Limb (tissue), 2 donors: ENCODE measurements at regions not wholly inside any gene's neighbourhood (a gene's known extent, or its start where the extent isn't known, plus 50 kb on each side); places are given as distances from the start of the nearest gene placed in this dataset.

Experiments
- DNase-seq, 2 donors: peaks; one replicate each; pipeline ENCODE4 v3.0.0-alpha.2; 2016; ENCODE audit errors: extremely low spot score in 2 of 2

DNA sequence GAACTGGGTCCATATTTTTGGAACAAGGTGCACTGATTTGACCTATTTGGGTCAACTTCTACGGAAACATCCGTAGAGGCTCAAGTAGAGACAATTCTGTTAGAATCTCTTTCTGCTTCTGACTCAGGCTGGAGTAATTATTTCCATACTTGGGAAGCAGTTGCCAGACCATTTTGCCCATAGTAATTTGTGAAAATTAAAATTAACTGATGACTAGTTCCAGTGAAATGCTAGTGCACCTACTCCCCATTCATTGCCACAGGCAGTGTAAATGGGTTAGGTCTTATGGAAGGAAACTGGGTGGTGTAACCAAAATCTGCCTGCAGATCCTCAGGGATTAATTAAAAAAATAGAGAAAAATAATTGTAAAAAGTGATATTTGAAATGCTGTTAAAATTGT lies 201.1 kb downstream of the TENT4A start:
- no peak for DNase-seq

DNA sequence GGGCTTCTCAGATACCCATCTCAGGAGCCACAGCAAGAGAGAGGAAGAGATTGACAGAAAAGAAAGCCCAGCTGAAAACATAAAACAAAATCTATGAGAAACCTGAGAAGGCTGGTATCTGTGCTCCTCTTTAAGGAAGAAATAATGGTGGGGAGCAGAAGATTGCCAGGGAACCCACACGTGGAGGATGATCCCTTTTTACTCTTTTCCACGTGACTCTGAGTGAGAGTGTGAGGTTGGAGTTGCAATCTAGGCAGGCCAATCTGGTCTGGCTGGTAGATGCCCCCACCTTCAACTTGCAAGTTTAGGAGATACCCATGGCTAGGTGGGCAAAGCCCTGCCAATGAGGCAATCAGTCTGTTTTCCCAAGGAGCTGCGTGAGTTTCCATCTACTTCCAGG lies 202.3 kb downstream of the TENT4A start:
- no peak for DNase-seq

DNA sequence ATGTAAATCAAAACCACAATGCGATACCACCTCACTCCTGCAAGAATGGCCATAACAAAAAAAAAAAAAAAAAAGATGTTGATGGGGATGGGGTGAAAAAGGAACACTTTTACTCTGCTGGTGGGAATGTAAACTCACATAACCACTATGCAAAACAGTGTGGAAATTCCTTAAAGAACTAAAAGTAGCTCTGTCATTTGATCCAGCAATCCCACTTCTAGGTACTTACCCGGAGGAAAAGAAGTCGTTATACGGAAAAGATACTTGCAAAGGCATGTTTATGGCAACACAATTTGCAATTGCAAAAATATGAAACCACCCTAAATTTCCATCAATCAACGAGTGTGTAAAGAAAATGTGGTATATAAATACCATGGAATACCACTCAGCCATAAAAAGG lies 205.0 kb downstream of the TENT4A start:
- DNase-seq, result no peak

DNA sequence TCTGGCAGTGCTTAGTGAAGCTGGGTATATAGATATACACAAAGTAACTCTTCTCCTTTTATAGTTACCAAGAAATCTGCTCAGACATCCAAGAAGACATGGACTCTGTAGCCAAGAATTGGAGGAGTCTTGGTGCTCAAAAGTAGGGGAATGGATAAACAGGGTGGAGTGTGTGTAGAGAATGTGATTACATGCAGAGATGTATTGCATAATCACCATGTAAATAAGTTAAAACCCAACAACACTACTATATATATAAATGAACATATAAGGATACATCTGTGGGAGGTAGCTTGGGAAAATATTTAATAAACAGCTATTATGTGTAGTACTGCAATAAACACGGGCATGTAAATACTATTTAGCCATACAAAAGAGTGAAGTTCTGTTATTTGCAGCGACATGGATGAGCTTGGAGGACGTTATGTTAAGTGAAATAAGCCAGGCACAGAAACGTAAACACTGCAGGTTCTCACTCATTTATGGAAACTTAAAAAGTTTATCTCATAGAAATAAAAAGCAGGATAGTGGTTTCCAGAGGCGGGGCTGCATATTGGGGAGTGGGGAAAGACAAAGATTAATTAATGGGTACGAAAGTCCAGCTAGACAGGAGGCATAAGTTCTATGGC lies 207.5 kb downstream of the TENT4A start:
- DNase-seq, result no peak

DNA sequence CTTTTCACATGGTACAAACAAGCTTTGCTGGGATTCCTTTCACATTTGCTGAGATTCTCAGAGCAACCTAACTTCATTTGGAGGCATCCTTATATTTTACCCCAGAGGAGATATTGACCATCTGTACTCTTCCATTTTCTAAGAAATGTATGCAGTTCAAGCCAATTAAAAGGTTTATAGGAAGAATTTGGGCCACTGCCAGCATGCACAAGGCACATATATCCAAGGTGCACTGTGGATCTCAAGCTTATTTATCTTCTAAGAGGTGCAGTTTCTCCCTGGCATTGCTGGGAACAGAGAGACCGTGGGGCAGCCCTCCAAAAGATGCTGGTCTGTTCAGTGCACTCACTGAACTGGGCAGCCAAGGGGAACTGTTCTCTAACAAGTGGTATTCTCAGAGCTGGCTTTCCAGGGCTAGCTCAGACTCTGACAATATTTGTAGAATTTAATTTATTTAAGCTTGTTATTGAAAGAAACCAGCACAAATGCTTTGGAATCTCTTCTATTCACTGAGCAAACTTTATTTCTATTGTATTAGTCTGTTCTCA lies 213.3 kb downstream of the TENT4A start:
- no peak for DNase-seq

DNA sequence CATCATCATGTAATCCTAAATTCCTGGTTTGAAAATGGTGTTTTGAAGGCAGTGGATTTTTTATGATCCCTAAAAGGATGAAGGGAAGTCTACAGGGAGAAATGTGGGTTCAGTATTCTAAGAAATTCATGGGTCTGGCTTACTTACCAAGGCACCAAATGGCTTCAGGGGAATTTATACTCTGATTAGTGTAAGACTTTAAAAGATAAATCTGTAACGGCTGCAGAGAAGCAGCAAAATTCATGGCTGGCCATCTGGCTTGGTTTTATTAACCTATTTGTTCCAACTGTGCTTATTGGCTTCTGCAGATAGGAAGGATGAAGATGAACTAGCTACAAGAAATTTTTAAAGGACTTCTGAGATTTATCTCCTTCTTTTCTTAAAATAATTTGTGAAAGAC lies 222.8 kb downstream of the TENT4A start:
- DNase-seq, result no peak

DNA sequence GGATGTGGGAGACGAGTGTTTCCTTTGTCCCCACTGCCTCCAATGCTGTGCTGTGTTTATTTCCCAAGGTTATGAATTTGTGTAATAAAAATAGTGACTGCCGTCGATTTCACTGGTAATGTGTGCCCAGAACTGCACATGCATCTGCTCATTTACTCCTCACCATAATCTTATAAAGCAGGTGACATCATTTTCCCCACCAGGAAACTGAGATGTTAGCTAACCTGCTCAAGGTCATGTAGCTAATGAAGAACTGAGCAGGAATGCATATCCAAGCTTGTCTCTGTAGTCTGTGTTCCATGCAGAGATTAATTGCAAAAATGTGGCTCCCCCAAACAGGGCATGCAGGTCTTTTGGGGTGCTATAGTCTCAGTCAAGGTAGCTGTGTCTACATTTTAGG lies 224.4 kb downstream of the TENT4A start:
- no peak for DNase-seq

DNA sequence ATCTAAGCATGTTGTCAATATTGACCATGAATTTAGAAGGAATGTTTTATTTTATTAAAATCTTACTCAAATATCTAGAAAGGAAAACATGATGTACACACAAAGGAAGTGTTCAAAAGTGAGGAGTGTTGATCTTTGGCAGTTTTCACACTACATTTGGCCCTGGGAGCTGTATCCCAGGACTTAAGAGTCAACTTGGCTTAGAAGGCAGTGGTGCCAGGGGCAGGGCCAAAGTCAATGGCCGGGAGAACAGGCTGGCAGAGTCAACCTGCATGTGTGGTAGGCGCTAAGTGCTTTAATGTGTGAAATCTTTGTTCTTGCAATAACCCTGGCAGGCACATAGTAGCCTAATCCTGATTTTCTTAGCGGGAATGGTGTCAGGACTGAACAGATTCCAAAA lies 228.4 kb downstream of the TENT4A start:
- DNase-seq, result no peak

DNA sequence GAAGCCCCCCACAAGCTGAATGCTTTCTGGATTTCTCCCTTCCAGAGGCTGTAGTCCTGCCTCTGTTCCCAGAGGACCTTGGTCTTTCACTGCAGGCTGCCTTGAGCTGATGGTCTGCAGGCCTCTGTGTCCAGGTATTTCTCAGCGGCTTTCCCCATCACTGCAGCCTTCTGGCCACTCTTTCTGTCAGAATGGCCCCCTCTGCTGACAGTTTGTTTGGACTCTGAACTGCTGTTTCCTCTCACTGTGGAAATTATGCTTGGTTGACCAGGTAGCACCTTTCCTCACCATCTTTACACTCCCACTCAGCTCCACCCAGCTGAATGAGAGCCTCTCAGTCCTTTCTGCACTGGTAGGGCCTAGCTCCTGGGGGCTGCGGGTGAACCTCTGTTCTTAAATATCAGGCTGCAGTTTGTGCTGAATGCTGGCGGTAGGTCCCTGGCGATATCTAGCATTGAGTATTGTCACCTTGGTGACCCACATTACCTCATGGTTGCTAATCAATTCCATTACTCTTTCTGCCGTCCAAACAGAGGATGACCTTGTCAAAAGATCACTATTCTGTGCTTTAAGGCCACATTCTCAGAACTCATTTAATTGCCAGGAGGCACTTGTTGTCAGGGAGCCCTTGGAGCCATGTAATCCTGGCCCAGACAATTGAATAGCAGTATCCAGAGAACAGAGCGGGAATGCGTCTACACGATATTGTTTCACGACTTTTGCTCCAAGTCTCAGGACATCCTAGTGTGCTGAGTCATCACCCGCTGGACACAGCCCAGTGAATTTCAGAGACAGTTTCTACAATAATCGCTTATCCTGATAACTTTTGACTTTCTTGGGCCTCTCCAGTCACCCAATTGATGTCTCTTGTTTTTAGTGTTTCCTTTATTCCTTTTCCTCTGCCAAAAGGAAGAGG lies 230.2 kb downstream of the TENT4A start:
- DNase-seq, result no peak

DNA sequence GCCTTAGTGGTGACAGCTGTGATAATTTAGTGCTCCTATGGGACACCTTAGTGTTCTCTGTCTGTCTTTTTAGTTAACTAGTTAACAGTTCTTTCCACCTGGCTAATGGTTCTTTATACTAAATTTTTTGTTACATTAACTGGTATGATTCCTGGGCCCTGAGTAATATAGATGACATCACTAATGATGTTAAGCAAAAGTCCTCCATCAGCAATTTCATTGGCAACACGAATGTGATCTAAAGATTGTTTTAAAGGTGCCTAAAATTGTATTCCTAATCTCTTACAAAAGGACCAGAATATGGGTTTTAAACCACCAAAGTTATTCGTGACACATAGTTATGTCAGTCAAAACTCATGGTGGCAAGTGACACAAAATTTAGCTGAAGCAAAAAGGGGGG lies 235.3 kb downstream of the TENT4A start:
- no peak for DNase-seq

DNA sequence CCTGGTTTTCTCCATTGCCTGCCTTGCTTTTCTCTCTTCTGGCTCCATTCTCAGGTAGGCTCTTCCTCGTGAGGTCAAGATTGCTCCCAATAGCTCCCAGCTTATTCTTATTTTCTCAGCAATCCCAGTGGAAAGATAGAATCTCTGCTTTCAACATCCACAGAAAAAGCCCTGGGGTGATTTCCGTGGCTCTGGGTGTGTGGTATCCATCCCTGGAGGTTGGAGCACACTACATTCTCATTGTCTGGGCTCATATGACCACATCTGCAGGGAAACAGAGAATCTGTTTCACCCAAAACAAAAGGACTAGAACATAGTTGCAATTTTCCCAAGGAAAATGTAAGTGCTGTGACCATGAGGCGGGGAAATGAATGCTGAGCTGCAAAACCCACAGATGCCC lies 236.0 kb downstream of the TENT4A start:
- no peak for DNase-seq

DNA sequence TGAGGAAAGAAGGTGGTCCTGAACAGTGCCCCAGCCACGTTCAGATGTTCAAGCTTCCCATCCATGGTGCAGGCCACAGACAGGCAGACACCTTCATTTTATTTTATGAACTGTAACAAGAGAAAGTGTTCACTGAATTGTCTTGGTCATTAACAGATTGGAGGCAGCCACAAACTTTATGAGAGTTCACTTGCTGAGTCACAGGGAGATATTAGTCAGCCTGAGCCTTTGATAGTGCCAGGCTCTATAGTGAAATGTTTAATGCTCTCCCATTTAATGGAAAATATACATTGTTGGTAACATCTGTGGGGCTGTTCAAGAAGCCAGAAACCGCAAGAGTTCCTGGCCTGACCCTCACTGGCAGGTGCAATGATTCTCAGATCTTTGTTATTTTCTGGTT lies 237.0 kb downstream of the TENT4A start:
- no peak for DNase-seq

DNA sequence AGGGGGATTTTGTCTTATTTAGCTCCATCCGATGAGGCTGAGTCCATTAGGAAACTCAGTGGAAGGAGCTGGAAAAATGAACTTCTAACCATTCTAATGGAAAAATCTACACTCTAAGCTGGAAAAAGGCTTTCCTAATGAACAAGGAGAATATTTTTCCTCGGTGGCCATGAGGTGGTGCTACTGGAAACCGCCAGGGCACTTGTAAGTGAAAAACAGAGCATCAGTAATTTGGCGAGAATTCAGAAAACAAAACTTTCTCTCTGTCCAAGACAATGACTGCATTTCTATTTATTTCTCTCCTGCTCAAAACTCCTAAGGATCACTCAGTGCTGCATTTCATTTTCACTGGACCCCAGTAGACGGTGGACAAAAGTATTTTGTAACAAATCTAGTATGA lies 237.6 kb downstream of the TENT4A start:
- no peak for DNase-seq

DNA sequence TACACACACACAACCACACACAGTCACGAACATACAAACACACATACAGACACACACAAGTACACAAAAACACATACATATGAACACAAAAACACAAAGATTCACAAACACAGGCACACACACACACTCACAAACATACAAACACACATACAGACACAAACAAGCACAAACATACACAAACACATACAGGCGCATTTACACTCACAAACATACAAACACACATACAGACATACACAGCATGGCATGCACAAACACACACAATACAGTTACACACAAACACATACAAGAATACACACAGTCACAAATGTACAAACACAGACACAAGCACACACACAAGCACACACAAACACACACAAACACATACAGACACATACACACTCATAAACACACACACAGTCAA lies 247.9 kb downstream of the TENT4A start:
- no peak for DNase-seq

DNA sequence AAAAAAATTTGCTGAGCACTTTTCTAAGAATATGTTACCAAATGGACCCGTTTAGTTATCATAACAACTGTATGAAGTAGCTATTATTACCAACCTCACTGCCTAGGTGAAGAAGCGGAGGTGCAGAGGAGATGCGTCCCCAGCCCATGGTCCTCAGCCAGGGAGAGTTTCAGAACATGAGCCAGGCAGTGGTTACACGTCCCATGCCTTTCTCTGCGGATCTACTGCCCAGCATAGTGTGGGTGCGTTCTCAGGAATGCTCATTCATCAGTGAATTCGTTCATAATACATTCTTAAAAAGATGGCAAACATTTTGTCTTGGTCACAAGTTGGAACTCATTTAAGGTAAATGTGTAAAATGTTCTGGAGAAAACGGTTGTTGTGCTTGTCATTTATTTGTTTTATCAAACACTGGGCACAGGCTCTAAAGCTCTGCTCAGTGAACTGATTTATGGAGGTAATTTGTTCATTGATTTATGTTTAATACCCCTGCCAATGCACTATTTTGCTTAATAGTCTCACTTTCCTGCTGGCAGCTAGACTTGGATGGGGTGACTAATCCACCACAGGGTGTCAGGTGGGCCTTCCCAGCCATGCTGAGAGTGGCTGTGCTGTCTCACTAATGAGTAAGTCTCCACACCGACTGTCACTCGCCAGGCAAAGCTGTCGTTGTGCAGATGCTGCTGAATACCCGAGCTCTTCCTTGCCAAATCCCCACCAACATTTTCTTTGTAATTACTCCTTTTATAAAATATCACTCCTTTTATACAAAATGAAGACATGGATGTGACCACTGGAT lies 248.8 kb downstream of the TENT4A start:
- no peak for DNase-seq

DNA sequence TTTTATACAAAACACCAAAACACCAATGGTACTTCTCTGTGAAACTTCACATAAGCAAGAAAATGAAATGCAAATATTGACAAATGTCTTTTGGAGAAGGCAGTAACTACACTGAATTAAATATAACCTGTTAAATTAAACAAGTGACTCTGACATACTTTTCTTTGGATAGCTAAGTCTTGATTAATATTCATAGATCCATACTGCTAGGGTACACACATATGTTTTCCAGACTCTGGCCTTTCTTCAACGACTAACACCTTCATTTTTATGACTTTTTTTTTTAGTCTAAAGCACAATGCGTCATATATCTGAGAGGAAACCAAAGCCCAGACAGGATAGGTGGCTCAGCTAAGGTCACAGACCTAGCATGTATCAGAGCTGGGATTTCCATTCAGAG lies 263.7 kb downstream of the TENT4A start:
- DNase-seq, result no peak

DNA sequence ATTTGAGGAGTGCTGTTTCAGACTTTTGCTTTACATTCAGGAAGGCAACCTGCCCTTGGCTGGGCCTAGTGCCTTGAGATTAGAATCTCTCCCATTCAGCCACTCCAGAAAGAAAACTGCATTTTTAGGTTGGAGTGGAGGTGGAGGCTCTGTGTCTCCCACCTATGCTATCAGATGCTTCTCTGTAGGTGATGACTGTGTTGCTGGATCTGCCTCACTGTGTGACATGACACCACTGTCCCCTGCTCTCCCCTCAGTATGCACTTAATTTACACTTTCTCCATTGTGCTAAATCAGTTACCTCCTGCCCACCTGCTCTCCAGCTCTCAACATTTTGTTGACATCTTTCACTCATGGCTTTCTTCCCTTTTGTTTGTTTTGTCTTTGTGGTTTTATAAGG lies 265.8 kb downstream of the TENT4A start:
- no peak for DNase-seq

DNA sequence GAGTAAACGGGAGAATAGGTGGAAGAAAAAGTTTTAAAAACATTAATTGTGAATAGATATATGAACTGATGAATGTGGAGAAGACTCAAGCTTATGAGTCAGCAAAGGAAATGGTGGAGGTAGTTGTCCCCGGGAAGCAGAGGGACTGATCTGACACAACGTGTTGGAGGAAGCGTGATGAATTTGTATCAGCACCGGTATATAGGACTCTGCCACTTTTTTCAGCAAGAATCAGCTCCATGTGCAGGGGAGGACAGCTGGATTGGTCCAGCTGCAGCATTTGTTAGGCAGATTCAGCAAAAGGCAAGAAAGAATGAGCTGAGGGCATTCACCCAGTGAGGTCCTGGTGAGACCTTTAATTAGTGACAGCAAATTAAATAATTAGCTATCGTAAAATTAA lies 276.0 kb downstream of the TENT4A start:
- no peak for DNase-seq

DNA sequence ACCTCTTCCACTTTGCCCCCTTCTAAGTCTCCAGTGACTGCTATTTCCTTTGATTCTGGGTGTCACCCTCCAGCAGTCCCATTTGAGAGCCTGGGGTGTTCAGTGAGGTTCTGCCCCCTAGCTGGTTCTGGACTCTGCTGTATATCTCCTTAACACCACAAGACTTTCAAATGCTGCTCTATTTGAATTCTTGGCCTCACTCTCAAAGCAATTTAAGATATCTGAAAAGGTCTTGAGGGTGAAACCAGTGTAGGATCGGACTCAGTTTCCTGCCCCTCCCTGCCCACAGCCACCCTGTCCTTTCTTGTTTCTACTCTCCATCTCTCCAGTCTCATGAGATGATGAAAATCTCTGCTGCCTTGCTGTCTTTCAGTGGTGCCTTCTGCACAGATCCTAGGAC lies 280.9 kb downstream of the TENT4A start:
- DNase-seq, result no peak

DNA sequence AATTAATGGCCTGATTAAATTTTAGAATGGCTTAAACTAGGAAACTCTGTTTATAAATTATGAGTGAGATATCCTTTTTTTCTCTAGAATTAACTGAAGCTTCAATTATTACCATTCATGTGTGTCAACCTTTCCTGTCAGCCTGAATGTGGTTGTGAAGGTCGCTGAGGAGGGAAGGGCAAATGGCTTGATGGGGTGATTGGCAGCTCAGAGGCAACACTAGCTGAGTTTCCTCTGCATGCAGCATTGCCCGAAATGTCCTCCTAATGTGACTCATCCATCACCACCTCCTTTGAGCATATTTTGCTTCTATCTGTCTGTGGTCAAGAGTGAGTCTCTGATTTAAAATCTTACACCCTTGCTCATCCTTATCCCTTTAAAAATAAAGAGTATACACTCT lies 281.9 kb downstream of the TENT4A start:
- DNase-seq, result no peak

DNA sequence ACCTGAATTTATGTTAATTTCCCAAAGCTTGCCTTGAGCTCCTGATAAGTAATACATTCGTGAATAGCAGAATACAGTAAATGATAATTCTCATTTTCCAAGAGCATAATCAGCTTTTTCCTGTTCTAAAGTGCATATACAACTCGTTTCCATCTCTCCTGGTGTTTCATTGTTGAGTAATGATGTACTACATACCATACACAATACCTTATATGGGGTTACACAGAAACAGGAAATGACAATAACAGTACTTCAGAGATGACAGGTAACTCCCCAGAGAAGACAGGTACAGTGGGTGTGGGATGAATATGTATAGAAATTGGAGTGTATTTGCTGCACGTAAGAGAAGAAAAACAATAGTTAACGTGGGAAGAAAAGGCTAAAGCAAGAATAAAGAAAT lies 287.1 kb downstream of the TENT4A start:
- DNase-seq, result no peak

DNA sequence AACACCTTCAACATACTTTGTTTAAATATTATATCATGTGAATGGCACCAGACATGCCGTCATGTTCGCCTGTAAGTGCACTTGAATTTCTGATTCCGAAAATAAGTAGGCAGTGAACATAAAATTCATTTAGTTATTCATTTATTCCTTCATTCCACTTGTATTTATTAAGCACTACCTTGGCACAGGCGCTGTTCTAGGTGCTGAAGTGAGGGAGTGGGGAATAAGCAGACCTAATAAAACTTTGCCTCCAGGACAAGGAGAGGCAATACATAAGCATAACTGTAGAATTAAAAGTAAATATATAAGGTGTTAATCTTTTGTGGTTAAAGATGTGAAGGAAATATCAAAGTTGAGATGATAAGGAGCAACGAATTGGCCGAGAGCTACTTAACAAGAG lies 297.4 kb downstream of the TENT4A start:
- no peak for DNase-seq
